GOT3 (cell line): ENCODE measurements at regions not wholly inside any gene's neighbourhood (a gene's known extent, or its start where the extent isn't known, plus 50 kb on each side); places are given as distances from the start of the nearest gene placed in this dataset.

Experiments used
- DNase-seq: peaks from one replicate; lab custom pipeline; 2025; ENCODE audit warnings: mixed read lengths; lab: John Stamatoyannopoulos, UW

DNA sequence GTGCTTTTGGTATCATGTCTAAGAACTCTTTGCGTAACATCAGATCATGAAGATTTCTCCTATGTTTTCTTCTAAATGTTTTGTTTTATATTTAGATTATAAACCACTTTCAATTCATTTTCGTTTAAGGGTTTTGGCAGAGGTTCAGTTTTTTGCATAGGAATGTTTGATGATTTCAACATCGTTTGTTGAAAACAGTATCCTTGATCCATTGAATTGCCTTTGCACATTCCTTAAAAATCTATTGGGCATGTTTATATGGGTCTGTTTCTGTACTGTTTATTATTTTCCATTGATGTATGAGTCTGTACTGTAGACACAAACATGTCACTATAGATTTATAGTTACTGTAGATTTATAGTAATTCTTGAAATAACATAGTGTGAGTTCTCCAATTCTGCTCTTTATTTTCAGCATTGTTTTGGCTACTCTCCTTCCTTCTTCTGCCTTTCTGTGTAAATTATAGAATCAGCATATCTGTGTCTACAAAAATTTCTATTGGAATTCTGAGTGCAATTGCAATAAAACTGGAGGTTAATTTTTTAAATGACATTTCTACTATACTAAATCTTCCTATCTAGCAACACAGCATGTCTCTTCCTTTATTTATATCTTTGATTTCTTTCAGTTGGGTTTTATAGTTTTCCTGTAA lies 374.0 kb downstream of the SV2B start:
- no peak for DNase-seq

DNA sequence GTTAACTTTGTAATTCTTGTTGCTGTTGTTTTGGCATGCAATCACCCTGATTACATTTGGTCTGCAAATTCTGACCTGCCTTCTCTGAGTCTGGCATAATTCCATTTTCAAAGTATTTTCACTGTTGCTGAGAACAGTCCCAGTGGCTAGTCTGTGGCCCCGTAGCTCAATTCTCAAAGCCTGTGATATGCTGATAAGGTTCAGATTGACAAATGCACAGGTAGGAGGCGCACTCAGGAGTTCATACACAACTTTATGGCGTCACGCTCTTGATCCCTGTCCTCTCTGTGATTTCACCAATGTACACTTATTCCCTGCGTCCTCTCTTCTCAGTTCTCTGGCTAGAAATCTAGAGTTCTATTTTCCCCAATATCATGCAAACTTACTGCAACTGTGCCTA lies 376.6 kb upstream of the SLCO3A1 start:
- DNase-seq, result no peak

DNA sequence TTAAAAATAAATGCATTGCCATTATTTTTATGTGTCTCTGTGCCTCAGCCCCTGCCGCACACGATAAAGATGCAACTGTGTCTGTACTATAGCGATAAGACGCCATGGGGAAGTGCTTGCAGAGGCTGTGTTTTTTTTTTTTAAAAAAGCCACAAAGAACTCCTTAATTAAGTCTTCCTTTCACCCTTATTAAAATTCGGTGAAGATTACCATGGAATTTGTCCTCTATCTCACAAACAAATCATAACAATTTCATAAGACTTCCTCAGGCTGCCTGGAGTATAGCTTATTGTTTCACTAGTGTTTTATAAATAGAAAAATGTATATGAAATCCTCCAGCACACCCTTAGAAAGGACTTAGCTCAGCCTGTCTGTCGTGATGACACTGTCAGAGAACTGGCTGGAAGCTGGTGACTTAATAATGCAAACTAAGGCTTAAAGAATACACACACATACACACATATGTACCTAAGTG lies 374.8 kb upstream of the SLCO3A1 start:
- no peak for DNase-seq

GRCh38 chr15:91480426-91480825 lies 373.1 kb upstream of the SLCO3A1 start:
- no peak for DNase-seq

GRCh38 chr15:91482799-91483198 lies 370.7 kb upstream of the SLCO3A1 start:
- DNase-seq, result no peak

DNA sequence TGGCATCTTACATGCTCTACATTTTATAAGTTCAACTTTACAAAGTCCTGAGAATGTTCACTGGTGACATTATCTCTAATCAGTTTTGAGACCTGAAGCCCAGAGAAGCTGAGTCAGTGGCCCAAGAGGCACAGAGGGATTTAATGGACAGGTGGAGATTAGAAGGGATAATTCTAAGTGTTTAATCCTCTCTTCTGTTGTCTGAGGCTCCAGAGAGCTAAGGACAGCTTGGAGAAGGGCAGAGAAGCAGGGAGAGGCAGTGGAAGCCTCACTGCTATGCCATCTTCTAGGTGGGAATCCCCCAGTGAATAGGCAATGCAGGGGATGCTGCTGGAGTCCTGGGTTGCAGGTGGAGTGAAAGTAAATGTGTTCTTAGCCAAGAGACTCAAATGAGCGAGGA lies 369.4 kb upstream of the SLCO3A1 start:
- DNase-seq, result no peak

- no peak for DNase-seq
Observed at GRCh38 chr15:91488452-91488851, 365.1 kb upstream of the SLCO3A1 start.

GRCh38 chr15:91490211-91490610 lies 363.3 kb upstream of the SLCO3A1 start:
- DNase-seq, result no peak

DNA sequence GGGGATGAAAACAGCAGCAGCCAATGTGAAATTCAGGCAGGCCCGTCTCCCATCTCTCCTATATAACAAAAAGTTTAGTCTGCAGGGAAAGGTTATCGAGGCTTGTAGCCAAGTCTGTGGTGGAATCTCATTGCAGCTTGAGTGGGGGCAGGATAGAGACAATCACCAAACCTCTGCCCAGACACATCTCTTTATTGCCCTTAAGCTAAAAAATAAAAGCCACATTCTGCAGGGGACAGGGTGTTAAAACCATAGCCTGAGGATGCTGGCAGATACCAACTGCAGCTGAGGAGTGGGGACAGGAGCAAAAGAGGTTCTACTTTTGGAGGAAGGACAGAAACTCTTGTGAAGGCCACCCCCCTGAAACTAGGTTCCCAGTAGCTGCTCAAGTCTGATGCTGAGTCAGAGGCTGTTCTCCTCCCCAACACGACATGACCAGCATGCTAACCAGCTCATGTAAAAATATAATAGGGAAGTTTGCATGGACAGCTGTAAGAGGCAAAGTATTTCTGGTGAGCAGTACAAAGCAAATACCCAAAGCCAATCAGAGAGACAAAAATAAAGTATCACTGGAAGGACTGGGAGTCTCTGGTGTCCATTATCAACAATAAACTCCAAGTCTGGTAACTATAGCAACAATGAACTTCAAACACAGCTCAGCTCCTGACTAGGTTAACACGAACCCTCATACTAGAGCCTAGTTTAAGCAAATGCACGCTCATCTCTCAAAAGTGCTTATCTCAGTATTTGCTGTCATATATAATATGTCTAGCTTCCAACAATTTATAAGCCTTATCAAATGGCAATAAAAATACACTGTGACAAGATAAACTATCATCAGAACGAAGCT lies 362.2 kb upstream of the SLCO3A1 start:
- DNase-seq, result no peak

DNA sequence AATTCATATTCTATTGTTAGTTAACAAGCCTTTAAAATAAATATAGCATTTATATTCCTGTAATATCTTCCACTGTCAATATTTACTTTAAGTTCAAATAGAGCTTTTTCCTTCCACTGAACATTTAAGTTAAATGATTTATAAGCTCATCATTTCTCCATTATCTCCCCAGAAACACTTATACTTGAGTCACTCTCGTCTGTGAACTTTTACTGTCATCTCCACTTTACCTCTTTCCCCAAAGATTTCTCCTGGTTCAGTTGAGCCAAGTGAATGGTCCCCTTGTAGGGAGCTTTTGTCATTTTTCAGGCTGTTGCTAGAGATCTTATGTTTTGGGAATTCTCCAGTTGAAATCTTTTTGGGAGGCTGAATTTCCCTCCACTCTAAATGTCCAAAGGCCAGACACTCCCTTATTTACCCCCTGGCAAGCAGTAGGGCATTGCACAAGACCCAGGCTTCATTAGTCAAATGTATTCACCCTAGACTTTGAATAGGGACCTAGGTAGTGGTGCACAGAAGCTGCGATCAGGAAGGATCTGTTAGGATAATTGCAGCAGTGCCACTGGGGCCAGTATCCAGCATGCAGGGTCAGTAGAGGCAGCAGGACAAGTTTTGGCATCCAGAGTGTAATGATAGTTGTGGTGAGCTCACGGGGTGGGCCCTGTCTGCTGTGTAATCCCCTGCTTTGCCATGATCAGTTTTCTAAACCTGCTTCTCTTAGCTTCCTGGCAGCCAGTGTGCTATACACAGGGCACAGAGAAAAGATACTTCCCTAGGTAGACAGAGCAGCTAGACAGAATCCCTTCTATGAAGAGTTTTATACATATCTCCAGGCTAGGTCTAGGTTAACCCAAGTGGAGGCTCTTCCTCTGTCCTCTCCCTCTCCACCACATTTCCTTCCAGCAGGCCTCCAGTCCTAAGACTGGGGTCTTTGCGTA lies 356.5 kb upstream of the SLCO3A1 start:
- no peak for DNase-seq

- no peak for DNase-seq
Observed at GRCh38 chr15:91498046-91498748, 355.3 kb upstream of the SLCO3A1 start.

GRCh38 chr15:91498749-91499062 lies 354.8 kb upstream of the SLCO3A1 start:
- DNase-seq, result no peak

DNA sequence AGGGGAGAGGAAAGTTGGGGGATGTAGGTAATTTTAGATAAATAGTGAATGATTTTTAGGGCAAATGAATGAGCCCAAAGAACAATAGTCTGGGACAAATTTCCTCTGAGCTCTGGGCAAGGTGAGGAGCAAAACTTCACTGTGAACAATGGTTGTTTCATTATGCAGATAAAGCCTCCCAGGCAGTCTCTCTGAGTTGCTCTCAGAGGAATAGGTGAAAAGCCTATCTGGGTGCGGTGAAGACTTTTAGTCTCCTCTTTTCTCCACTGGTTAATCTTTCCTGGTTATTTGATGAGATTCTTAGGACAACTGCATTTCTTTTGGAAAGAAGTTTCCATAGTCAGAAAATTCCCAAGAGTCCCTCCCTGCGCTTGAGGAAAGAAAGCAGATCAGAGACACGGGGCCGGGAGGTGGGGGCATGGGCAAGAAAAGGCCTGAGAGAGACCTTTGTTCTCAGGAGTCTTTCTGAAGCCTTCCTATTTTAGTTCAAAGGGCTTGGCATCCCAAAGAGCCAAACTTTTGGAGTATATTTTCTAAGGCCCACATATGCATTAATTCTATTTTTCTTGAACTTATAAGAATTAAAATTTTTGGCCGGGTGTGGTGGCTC lies 353.6 kb upstream of the SLCO3A1 start:
- DNase-seq, result no peak

DNA sequence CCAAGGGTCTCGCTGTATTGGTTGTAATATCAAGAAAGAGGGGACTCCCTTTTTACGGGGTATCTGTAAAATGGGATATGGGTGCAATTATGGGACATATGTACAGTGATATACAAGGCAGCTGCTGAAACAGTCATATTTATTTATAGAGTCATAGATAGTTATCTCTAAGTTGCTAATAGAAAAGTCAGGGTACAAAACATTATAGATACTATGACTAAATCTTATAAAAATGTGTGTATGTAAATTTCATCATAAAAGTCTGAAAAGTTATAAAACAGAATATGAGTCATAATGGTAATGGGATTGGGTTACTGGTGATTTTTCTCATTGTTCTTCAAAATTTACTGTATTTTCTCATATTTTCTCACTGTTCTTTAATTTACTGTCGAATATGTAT lies 344.9 kb upstream of the SLCO3A1 start:
- DNase-seq, result no peak

- DNase-seq, result no peak
Observed at GRCh38 chr15:91514147-91514546, 339.4 kb upstream of the SLCO3A1 start.

GRCh38 chr15:91515188-91515754 lies 338.2 kb upstream of the SLCO3A1 start:
- DNase-seq, result peak; percentile 7

GRCh38 chr15:91516866-91517265 lies 336.6 kb upstream of the SLCO3A1 start:
- DNase-seq, result no peak

DNA sequence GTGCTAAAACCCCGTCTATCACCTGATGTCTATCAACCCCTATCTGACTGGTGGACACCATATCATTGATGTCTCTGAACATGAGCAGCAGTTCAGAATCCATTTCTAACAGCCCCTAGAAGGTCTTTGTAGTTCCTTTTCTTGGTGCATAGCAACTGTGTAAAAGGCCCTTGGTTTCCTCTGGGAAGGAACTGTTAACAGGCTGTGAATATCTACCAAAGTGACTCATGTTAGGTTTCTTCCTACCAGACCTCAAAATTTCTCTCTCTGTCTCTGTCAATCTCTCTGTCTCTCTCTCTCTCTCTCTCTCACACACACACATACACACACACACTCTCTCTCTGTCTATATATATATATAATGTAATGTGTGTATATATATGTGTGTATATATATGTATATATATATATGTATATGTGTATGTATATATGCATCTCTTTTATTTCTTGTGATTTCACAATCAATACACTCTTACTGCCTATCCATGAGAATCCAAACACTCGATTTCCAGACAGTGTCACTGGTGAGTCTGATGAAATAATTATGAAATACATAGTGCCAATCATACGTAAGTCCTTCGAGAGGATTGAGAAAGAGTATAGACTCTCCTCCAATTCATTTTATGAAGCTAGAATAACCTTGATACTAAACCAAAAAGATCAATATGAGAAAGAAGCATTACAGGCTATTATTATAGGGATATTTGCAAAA lies 335.9 kb upstream of the SLCO3A1 start:
- no peak for DNase-seq

- DNase-seq, result no peak
Observed at GRCh38 chr15:91520850-91521249, 332.7 kb upstream of the SLCO3A1 start.

- no peak for DNase-seq
Observed at GRCh38 chr15:91521548-91521947, 332.0 kb upstream of the SLCO3A1 start.
